ENCODE measurements at regions not wholly inside any gene's neighbourhood (a gene's known extent, or its start where the extent isn't known, plus 50 kb on each side); places are given as distances from the start of the nearest gene placed in this dataset.

DNA sequence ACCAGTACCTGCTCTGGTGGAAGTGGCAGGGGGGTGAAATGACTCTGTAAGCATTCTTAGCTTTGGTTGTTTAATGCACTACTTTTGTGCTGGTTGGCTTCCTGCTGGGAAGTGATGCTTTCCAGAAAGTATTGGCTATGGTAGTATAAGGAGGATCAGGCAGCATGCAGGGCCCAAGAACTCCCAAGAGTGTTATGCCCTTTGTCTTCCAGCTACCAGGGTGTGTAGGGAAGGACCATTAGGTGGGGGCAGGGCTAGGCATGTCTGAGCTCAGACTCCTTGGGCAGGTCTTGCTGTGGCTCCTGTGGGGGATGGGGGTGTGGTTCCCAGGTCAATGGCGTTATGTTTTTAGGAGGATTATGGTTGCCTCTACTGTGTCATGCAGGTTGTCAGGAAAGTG lies 135.8 kb upstream of the TRPC7 start:
- no peak overlapping the region for H3K27ac ChIP-seq (ENCODE audit: insufficient read depth, low read length, poor library complexity, severe bottlenecking)
- ATAC-seq (ENCODE audit: low read depth in 2 of 2) (no peak), DNase-seq (no peak)
- Mint-ChIP-seq H3K27ac (no peak overlapping the region), H3K4me1 (no peaks in the 10 kb centered on the region), H3K4me3 (no peak overlapping the region), H3K36me3 (no peaks in the 10 kb centered on the region), H3K9me3 (peaks cover 0 to 29% (median 10%) of the 10 kb centered on the region in 7 donors), H3K27me3 (peaks cover 5% of the 10 kb centered on the region)
- no peaks in the 10 kb centered on the region for H3K36me3 ChIP-seq (ENCODE audit: control insufficient read depth, insufficient read depth, low read length)
- H3K27me3 ChIP-seq (ENCODE audit: control insufficient read depth, insufficient read depth, low read length): no peaks in the 10 kb centered on the region
- H3K4me3 ChIP-seq (ENCODE audit: low read depth, low read length): no peak overlapping the region
- peaks cover 0 to 10% of the 10 kb centered on the region in 2 experiments for H3K9me3 ChIP-seq (ENCODE audit: control insufficient read depth in 2 of 2, low read length in 2 of 2)
- H3K4me1 ChIP-seq (ENCODE audit: control insufficient read depth, insufficient read depth, low read length, poor library complexity, severe bottlenecking): no peaks in the 10 kb centered on the region

GRCh38 chr5:136492587-136492986 lies 127.2 kb upstream of the TRPC7 start:
- H3K4me3 ChIP-seq (ENCODE audit: low read depth, low read length): no peak overlapping the region
- Mint-ChIP-seq H3K4me1 (no peaks in the 10 kb centered on the region), H3K36me3 (no peaks in the 10 kb centered on the region), H3K4me3 (no peak overlapping the region), H3K27ac (no peak overlapping the region), H3K27me3 (no peaks in the 10 kb centered on the region), H3K9me3 (peaks cover 2 to 9% (median 6%) of the 10 kb centered on the region in 7 donors)
- no peak for ATAC-seq (ENCODE audit: low read depth in 2 of 2)
- no peaks in the 10 kb centered on the region for H3K36me3 ChIP-seq (ENCODE audit: control insufficient read depth, insufficient read depth, low read length)
- no peak overlapping the region for H3K27ac ChIP-seq (ENCODE audit: insufficient read depth, low read length, poor library complexity, severe bottlenecking)
- H3K27me3 ChIP-seq (ENCODE audit: control insufficient read depth, insufficient read depth, low read length): no peaks in the 10 kb centered on the region
- no peaks in the 10 kb centered on the region for H3K9me3 ChIP-seq (ENCODE audit: control insufficient read depth in 2 of 2, low read length in 2 of 2)
- DNase-seq: no peak
- H3K4me1 ChIP-seq (ENCODE audit: control insufficient read depth, insufficient read depth, low read length, poor library complexity, severe bottlenecking): no peaks in the 10 kb centered on the region

DNA sequence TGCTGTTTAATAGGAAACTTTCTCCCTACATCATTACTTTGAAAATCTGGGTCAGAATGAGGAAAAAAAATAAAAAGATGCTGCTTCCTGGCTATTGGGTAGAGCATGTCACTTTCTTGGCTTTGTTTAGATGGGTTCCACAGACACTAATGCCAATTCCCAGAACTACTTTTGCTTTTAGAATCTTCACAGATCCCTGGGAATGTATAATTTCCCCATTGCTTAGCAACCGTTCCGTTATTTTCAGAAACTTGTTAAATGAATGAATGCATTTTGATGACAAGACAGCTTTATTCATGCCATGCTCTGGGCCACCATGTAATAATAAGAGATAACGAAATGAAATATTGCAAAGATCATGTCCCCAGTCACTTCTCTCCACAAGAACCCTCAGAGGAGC lies 126.5 kb upstream of the TRPC7 start:
- Mint-ChIP-seq H3K4me3 (no peak overlapping the region), H3K27ac (no peak overlapping the region), H3K9me3 (peaks cover 0 to 6% (median 6%) of the 10 kb centered on the region in 7 donors), H3K27me3 (no peaks in the 10 kb centered on the region), H3K4me1 (no peaks in the 10 kb centered on the region), H3K36me3 (no peaks in the 10 kb centered on the region)
- no peak overlapping the region for H3K4me3 ChIP-seq (ENCODE audit: low read depth, low read length)
- no peaks in the 10 kb centered on the region for H3K27me3 ChIP-seq (ENCODE audit: control insufficient read depth, insufficient read depth, low read length)
- DNase-seq: no peak
- H3K4me1 ChIP-seq (ENCODE audit: control insufficient read depth, insufficient read depth, low read length, poor library complexity, severe bottlenecking): no peaks in the 10 kb centered on the region
- no peak overlapping the region for H3K27ac ChIP-seq (ENCODE audit: insufficient read depth, low read length, poor library complexity, severe bottlenecking)
- no peaks in the 10 kb centered on the region for H3K36me3 ChIP-seq (ENCODE audit: control insufficient read depth, insufficient read depth, low read length)
- ATAC-seq (ENCODE audit: low read depth in 2 of 2): no peak
- no peaks in the 10 kb centered on the region for H3K9me3 ChIP-seq (ENCODE audit: control insufficient read depth in 2 of 2, low read length in 2 of 2)

GRCh38 chr5:136484808-136485325 lies 119.5 kb upstream of the TRPC7 start:
- ATAC-seq (ENCODE audit: low read depth in 2 of 2) (no peak), DNase-seq (no peak)
- H3K4me1 ChIP-seq (ENCODE audit: control insufficient read depth, insufficient read depth, low read length, poor library complexity, severe bottlenecking): no peaks in the 10 kb centered on the region
- Mint-ChIP-seq H3K4me3 (no peak overlapping the region), H3K9me3 (peaks cover 0 to 6% (median 4%) of the 10 kb centered on the region in 7 donors), H3K27ac (no peak overlapping the region), H3K4me1 (no peaks in the 10 kb centered on the region), H3K27me3 (no peaks in the 10 kb centered on the region), H3K36me3 (no peaks in the 10 kb centered on the region)
- no peaks in the 10 kb centered on the region for H3K36me3 ChIP-seq (ENCODE audit: control insufficient read depth, insufficient read depth, low read length)
- no peak overlapping the region for H3K4me3 ChIP-seq (ENCODE audit: low read depth, low read length)
- H3K27me3 ChIP-seq (ENCODE audit: control insufficient read depth, insufficient read depth, low read length): no peaks in the 10 kb centered on the region
- no peak overlapping the region for H3K27ac ChIP-seq (ENCODE audit: insufficient read depth, low read length, poor library complexity, severe bottlenecking)
- H3K9me3 ChIP-seq (ENCODE audit: control insufficient read depth in 2 of 2, low read length in 2 of 2): no peaks in the 10 kb centered on the region

GRCh38 chr5:136482206-136482605 lies 116.9 kb upstream of the TRPC7 start:
- Histone ChIP-seq H3K27ac (ENCODE audit: insufficient read depth, low read length, poor library complexity, severe bottlenecking) (no peak overlapping the region), H3K4me1 (ENCODE audit: control insufficient read depth, insufficient read depth, low read length, poor library complexity, severe bottlenecking) (no peaks in the 10 kb centered on the region), H3K27me3 (ENCODE audit: control insufficient read depth, insufficient read depth, low read length) (no peaks in the 10 kb centered on the region), H3K36me3 (ENCODE audit: control insufficient read depth, insufficient read depth, low read length) (no peaks in the 10 kb centered on the region), H3K4me3 (ENCODE audit: low read depth, low read length) (no peak overlapping the region), H3K9me3 (ENCODE audit: control insufficient read depth in 2 of 2, low read length in 2 of 2) (no peaks in the 10 kb centered on the region)
- no peak overlapping the region for H3K4me3 Mint-ChIP-seq
- no peak overlapping the region for H3K27ac Mint-ChIP-seq
- no peaks in the 10 kb centered on the region for H3K4me1 Mint-ChIP-seq
- no peak for DNase-seq
- H3K27me3 Mint-ChIP-seq: no peaks in the 10 kb centered on the region
- no peaks in the 10 kb centered on the region for H3K36me3 Mint-ChIP-seq
- H3K9me3 Mint-ChIP-seq: peaks cover 0 to 11% (median 4%) of the 10 kb centered on the region in 7 donors
- ATAC-seq (ENCODE audit: low read depth in 2 of 2): no peak

GRCh38 chr5:136474466-136474865 lies 109.1 kb upstream of the TRPC7 start:
- H3K4me3 ChIP-seq (ENCODE audit: low read depth, low read length): no peak overlapping the region
- no peaks in the 10 kb centered on the region for H3K4me1 ChIP-seq (ENCODE audit: control insufficient read depth, insufficient read depth, low read length, poor library complexity, severe bottlenecking)
- DNase-seq (no peak), ATAC-seq (ENCODE audit: low read depth in 2 of 2) (no peak)
- no peak overlapping the region for H3K27ac ChIP-seq (ENCODE audit: insufficient read depth, low read length, poor library complexity, severe bottlenecking)
- Mint-ChIP-seq H3K4me1 (no peaks in the 10 kb centered on the region), H3K9me3 (peaks cover 0 to 18% (median 4%) of the 10 kb centered on the region in 7 donors), H3K4me3 (no peak overlapping the region), H3K27ac (no peak overlapping the region), H3K27me3 (peaks cover 4% of the 10 kb centered on the region), H3K36me3 (no peaks in the 10 kb centered on the region)
- H3K27me3 ChIP-seq (ENCODE audit: control insufficient read depth, insufficient read depth, low read length): no peaks in the 10 kb centered on the region
- H3K9me3 ChIP-seq (ENCODE audit: control insufficient read depth in 2 of 2, low read length in 2 of 2): peaks cover 0 to 3% of the 10 kb centered on the region in 2 experiments
- H3K36me3 ChIP-seq (ENCODE audit: control insufficient read depth, insufficient read depth, low read length): no peaks in the 10 kb centered on the region

DNA sequence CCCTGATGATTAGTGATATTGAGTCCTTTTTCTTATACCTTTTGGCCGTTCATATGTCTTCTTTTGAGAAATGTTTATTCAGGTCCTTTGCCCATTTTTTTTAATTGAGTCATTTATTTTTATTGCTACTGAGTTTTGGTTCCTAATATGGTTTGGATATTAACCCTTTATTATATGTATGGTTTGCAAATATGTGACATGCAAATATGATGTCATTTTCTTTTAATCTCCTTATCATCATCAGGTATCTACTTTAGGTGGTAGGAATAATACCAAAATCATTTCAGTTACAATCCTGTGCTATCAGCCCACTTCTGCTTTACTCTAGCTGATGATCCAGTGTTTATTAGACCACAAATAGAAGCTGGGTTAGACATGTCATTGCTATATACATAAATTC lies 102.3 kb upstream of the TRPC7 start:
- Mint-ChIP-seq H3K27ac (no peak overlapping the region), H3K4me1 (no peaks in the 10 kb centered on the region), H3K4me3 (no peak overlapping the region), H3K27me3 (no peaks in the 10 kb centered on the region), H3K9me3 (peaks cover 2 to 10% (median 3%) of the 10 kb centered on the region in 7 donors), H3K36me3 (no peaks in the 10 kb centered on the region)
- Histone ChIP-seq H3K4me1 (ENCODE audit: control insufficient read depth, insufficient read depth, low read length, poor library complexity, severe bottlenecking) (no peaks in the 10 kb centered on the region), H3K27me3 (ENCODE audit: control insufficient read depth, insufficient read depth, low read length) (no peaks in the 10 kb centered on the region), H3K27ac (ENCODE audit: insufficient read depth, low read length, poor library complexity, severe bottlenecking) (no peak overlapping the region), H3K36me3 (ENCODE audit: control insufficient read depth, insufficient read depth, low read length) (no peaks in the 10 kb centered on the region), H3K4me3 (ENCODE audit: low read depth, low read length) (no peak overlapping the region), H3K9me3 (ENCODE audit: control insufficient read depth in 2 of 2, low read length in 2 of 2) (peaks cover 0 to 2% of the 10 kb centered on the region in 2 experiments)
- no peak for ATAC-seq (ENCODE audit: low read depth in 2 of 2)
- no peak for DNase-seq

DNA sequence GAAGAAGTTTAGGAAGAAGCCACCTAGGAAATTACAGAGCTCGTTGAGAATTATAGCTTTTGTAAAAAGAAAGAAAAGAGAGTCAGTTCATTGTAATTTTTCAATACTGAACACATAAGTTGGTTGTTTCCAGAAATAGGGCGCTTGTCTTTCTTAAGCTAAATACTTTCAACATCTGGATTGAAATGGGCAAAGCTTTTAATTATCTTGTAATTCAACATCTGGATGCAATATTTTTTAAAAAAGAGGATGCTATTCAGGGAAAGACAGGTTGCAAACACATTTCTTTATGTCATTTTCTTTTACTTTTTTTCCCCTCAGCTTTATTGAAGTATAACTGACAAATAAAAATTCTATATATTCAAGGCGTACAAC lies 100.7 kb upstream of the TRPC7 start:
- no peaks in the 10 kb centered on the region for H3K4me1 ChIP-seq (ENCODE audit: control insufficient read depth, insufficient read depth, low read length, poor library complexity, severe bottlenecking)
- no peaks in the 10 kb centered on the region for H3K36me3 ChIP-seq (ENCODE audit: control insufficient read depth, insufficient read depth, low read length)
- no peaks in the 10 kb centered on the region for H3K27me3 ChIP-seq (ENCODE audit: control insufficient read depth, insufficient read depth, low read length)
- Mint-ChIP-seq H3K27me3 (no peaks in the 10 kb centered on the region), H3K4me3 (no peak overlapping the region), H3K9me3 (peaks cover 0 to 11% (median 4%) of the 10 kb centered on the region in 7 donors), H3K36me3 (no peaks in the 10 kb centered on the region), H3K27ac (no peak overlapping the region), H3K4me1 (no peaks in the 10 kb centered on the region)
- DNase-seq (no peak), ATAC-seq (ENCODE audit: low read depth in 2 of 2) (no peak)
- H3K27ac ChIP-seq (ENCODE audit: insufficient read depth, low read length, poor library complexity, severe bottlenecking): no peak overlapping the region
- no peak overlapping the region for H3K4me3 ChIP-seq (ENCODE audit: low read depth, low read length)
- no peaks in the 10 kb centered on the region for H3K9me3 ChIP-seq (ENCODE audit: control insufficient read depth in 2 of 2, low read length in 2 of 2)
